SKM-1 treated with dmso at 0.1 percent for 144 hours (cell line): ENCODE measurements at regions not wholly inside any gene's neighbourhood (a gene's known extent, or its start where the extent isn't known, plus 50 kb on each side); places are given as distances from the start of the nearest gene placed in this dataset.

Source experiments
- DNase-seq: peaks from one replicate; lab custom pipeline; 2025; ENCODE audit not compliant: unreplicated experiment; lab: John Stamatoyannopoulos, UW

DNA sequence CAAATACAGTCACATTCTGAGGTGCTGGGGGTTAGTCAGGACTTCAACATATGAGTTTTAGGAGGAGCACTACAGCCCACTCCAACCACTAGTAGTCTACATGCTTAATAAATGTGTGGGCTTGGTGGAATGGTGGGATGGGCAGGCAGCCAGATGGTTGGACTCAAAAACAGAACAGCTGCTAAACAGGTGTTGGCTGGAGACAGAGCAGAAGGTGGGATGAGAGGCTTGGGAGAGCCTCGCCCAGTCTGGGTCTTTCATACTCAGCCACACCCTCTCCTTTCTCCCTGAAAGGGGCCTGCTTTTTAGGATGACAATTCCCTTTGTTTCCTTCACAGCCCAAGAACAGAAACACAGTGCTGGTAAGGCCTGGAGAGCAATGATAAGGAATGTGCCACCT is 143.9 kb upstream of the KLHL29 start:
- DNase-seq = no peak

DNA sequence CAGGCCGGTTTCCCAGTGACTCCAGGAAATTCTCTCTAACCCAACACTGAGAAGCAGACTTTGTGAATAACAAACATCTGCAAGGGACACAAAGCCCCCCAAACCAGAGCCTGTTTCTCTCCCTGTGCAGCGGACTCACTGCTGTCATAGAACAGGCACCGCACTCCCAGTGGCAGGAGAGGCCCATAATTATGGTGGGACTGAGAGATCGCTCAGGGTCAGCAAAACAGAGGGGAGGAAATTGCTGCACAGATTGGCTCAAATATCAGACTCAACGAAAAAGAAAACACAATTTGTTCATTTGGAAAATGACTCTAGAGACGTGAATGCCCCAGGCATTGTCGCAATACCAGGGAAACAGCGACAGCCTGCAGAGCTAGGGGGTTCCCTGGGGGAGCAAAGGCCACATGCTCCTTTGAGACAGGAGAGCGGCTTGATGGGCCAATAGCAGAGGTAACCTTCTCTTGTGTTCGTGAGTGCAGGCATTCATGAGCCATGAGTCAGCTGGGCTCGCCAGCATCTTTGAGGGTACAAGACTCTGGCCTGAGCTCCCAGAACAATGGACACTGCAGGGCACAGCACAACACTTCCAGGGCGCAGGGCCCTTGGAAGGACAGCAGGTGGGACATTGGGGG is 143.3 kb upstream of the KLHL29 start:
- DNase-seq = no peak

GRCh38 chr2:23243073-23243659 is 141.8 kb upstream of the KLHL29 start:
- no peak for DNase-seq

GRCh38 chr2:23244617-23245016 is 140.4 kb upstream of the KLHL29 start:
- DNase-seq = no peak

DNA sequence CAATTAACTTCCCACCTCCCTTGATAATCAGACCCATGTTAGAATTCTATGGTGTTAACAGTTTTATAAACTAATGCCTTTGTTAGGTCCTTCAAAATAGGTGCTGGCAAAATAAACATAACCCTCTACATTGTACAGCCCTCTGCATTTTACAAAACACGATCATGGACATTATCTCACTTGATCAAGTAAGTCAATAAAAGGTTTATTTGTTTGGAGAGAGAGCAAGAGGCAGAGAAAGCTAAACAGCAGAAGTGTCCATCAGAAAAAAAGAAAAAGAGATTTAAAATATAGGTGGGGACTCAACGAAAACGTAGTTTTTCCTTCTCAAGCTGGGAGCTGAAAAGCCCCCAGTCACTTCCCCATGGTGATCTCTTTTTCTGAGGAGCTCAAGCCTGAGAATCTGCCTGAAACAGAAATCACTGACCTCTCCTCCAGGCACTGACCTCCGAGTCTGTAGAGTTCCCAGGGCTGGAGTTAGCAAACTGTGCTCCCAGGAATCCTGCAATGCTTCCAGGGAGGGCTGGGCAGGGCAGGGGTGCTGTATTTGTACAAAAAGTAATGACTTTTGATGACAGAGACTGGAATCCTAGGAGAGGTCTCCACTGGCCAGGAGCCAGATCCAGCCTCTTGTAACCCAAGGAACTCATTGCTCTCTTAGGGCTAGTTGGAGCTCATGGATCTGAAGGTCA is 137.8 kb upstream of the KLHL29 start:
- no peak for DNase-seq

GRCh38 chr2:23248667-23249066 is 136.3 kb upstream of the KLHL29 start:
- no peak for DNase-seq

- DNase-seq = no peak
Measured at GRCh38 chr2:23249348-23249747, 135.6 kb upstream of the KLHL29 start.

GRCh38 chr2:23250371-23250770 is 134.6 kb upstream of the KLHL29 start:
- no peak for DNase-seq

DNA sequence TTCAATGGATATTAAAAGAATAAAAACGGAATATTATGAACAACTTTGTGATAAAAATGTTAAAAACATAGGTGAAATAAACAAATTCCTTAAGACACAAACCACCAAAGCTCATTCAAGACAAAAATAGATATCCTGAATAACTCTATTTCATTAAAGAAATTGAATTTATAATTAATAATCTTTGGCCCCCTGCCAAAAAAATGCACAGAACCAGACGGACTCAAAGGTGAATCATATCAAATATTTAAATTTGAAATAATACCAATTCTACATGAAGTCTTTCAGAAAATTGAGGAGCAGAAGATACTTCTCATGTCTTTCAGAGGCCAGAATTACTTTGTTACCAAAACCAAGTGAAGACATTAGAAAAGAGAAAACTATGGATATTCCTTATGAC is 128.3 kb upstream of the KLHL29 start:
- no peak for DNase-seq

DNA sequence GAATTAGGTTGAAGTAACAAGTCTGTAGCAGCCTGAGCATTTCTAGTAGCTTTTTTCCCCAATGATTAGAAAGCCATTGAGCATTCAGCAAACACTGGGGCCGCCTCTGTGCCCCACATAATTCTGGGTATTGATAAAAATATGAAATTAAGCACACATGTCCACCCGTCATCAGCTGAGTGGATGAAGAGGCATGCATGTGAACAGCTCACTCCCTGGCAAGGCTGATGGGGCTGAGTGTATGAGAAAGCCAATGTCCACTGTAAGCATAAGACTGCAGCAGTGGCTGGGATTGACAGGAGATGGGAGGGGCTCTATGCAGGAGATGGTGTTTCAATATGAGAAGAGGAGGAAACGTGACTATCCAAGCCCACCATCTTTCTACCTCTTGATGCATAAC is 124.4 kb upstream of the KLHL29 start:
- no peak for DNase-seq

GRCh38 chr2:23268467-23269263 is 116.3 kb upstream of the KLHL29 start:
- no peak for DNase-seq

DNA sequence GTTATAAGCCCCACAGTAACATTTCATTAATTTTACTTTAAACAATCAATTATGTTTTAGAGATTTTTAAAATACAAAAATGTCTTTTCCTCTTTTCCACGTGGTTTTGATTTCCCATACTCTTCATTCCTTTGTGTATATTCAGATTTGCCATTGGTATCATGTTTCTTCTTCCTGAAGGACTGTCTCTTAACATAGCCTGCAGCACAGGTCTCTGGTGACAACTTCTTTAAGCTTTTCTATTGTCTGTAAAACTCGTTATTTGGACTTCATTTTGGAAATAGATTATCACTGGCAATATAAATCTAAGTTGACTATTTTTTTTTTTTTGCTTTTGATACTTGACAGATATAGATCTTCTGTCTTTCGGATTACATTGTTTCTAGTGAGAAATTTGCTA is 115.2 kb upstream of the KLHL29 start:
- DNase-seq = no peak

GRCh38 chr2:23270810-23271209 is 114.2 kb upstream of the KLHL29 start:
- DNase-seq = no peak

GRCh38 chr2:23271230-23271629 is 113.7 kb upstream of the KLHL29 start:
- no peak for DNase-seq

DNA sequence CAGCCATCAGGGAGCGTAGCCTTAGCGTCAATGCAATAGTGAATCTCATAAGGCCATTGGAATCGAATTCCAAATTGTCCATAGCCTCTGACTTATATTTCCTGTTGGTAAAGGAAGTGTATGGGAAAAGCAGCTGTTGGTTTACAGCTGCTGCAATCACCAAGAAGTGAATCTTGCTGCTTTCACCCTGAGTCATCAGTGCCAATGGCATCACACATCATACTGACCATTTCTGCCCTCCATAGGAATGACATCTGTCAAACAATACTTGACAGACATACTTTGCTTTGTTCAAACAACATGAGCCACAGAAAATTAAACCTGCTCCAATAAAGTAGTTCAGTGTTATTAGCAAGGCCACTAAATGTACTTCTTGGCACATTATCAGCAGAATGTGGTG is 111.2 kb upstream of the KLHL29 start:
- no peak for DNase-seq

DNA sequence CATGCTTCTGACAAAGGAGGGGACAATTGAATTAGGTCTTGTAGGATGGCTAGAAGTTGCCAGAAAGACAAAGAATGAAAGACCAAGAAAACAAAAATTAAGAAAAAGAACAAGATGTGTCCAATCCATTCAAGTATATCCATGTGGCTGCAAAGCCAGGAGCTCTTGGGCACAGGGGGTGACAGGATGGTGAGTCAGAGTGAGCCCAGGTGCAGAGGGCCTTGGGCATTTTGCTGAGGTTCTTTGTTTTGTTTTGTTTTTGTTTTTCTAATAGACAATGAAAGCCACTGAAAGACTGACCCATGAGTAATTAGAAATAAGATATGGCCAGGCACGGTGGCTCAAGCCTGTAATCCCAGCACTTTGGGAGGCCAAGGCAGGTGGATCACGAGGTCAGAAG is 104.6 kb upstream of the KLHL29 start:
- DNase-seq = no peak

DNA sequence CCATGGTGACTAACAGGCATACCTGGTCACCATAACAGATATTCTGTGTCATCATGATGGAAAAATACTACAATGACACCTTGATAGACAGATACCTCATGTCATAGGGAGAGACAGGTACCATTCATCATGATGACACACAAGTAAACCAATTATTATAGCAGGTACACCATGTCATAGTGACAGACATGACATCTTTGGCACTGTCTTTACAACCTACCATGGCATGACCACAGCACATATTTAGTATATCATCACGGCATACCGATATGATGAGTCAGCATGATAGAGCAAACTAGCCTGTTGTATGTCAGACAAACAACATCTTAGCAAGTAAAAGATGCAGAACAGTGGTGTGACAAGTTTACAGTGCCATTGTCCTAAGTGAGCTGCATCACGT is 101.3 kb upstream of the KLHL29 start:
- no peak for DNase-seq

DNA sequence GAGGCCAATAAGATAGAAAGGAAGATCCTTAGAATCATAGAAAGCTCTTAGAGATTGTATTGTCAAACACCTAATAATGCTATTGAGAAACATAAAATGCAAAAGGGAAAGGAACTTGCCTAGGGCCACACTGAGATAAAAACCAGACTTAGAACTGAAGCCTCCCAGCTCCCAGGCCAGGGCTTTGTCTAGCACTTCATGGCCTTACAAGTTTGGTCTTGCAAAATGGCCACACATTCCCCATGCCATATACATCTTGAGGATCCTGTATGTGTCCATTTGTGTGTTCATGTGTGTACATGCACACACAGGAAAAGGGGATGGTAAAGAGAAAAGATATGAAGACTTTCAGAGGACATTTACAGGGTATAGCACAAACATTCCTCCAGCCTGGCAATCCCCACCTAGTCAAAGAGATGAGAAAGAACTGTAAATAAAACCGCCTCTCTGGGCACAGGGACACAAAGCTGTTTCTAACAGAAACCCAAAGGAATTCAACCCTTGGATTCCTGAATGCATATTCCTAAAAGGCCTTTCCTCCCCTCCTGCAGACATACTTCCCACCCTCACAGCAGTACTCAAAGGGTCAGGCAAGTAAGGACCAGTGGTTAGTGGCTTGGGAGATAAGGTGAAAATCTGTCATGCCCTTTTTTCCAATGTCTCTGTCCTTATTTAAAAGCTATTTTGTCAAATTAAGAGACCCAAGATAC is 99.7 kb upstream of the KLHL29 start:
- DNase-seq = no peak

GRCh38 chr2:23286031-23286757 is 98.8 kb upstream of the KLHL29 start:
- no peak for DNase-seq
